Islet of Langerhans (tissue), 1 donor: ENCODE measurements at regions not wholly inside any gene's neighbourhood (a gene's known extent, or its start where the extent isn't known, plus 50 kb on each side); places are given as distances from the start of the nearest gene placed in this dataset.

ENCODE experiments used
- FAIRE-seq: peaks from one replicate; lab custom pipeline; 2011; peaks lifted over from hg19 to GRCh38; lab: Jason Lieb, UNC

DNA sequence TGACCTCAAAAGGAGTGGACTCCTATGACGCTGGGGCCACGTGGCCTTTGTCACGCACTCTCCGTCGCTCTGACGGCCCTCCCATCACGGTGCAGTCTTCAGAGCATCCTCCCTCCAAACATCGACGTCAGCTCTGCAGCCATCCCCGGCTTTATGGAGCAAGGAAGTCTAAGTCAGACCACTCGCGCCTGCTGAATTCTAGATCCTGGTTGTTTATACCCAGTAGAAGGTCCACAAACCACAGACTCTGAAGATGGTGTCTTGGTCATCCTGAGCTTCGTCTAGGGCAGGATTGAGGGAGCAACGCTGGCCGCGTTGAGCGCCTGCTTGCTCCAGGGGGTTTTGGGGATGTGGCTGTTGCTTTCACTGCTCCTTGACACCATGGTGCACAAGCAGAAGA, 228.0 kb upstream of the SALL3 start:
- no peak for FAIRE-seq

DNA sequence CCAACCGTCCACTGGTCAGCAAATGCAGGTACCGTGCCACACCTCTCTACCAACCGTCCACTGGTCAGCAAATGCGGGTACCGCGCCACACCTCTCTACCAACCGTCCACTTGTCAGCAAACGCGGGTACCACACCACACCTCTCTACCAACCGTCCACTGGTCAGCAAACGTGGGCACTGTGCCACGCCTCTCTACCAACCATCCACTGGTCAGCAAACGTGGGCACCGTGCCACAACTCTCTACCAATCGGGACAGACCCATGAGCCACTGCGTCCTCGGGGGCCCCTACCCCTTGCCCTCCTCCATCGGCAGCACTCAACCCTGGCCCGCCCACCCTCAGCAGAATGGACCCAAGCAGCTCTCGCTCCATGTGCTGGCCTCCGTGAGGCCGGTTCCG, 226.4 kb upstream of the SALL3 start:
- no peak for FAIRE-seq

DNA sequence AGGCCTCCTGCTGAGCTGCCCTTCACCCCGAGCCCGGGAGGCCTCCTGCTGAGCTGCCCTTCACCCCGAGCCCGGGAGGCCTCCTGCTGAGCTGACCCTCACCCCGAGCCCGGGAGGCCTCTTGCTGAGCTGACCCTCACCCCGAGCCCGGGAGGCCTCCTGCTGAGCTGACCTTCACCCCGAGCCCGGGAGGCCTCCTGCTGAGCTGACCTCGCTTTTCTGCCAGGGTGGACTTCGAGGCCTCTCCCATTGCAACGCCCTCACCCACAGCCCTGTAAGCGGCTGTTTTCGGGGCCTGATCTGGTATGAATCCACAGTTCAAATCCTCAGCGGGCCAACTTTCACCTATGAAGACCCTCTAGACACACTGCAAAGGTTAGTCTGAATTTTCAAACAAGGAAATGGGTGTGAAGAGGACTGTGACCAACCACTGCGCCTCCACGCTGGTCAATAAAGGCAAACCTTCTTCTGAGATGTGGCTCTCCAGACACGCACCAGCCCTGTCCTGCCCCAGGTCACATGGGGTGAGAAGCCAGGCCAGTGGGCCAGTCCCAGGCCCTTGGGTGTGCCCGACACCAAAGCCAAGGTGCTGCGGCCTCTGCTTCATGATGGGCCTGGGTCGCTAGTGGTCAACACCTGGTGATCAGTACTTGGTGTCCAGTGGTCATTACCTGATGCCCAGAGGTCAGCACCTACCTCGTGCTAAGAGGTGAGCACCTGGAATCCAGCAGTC, 225.1 kb upstream of the SALL3 start:
- FAIRE-seq = no peak

DNA sequence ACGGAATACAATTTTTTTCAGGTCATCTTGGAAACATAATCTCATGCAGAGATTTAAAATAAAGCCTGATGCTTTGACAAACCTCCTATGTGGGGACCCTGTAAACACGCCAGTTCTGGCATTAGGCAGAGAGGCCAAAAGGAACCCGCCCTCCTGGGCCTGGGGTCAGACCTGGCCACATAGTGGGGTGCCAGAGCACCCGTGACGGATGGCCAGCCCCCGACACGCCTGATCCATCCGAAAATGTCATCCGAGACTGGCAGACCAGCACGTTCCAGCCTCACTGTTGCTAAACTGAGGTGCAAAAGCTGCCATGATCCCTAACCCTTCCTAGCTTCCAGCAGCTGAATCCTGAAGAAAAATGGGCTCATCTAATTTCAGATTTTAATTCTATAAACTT, 222.6 kb upstream of the SALL3 start:
- FAIRE-seq = no peak

DNA sequence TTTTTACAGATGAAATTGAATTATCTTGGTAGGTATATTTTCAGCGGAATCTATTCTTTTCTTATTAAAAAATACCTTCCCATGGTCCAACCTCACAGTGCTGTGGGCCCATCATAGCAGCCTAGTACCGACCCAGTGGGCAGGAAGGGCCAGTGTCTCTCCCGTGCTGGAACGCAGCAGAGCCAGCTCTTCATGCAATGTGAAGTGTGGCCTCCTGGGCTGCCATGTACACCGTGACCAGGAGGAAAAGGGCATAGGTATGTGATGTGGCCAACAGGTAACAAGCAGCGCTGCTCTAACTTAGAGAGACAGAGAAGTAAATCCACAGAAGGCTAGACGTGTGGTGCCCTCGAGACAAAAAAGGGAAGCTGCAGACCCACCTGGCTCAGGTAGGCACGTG, 221.1 kb upstream of the SALL3 start:
- FAIRE-seq = no peak

DNA sequence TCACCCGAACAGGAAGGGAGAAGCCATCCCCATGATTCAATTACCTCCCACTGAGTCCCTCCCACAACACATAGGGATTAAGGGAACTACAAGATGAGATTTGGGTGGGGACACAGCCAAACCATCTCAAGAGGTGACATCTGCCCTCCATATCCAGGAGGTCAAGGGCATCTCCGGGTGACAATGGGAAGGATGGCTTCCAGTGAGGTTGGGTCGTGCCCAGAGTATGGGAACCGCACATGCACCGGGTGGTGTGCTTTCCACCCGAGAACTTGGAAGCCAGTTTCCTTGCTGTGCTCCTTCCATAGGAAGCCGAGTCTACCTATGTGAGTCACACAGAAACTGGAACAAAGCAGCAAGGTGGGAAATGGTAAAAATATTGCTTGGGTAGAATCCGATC, 216.9 kb upstream of the SALL3 start:
- no peak for FAIRE-seq

DNA sequence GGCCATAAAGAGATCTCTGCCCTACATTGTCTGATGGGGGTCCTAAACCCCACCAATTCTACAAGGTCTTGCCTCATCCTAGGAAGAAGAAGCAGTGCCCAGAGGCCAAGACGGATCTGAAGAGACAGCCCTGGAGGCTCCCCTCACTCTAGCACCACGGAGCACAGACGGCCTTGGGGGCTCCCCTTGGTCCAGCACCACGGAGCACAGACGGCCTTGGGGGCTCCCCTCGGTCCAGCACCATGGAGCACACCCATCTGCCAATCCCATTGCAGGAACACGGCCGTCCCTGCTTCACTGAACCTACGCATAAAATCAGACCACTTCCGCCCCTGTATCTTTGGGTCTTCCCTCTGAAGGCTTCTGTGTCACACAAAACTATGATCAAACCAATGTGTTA, 215.1 kb upstream of the SALL3 start:
- no peak for FAIRE-seq

DNA sequence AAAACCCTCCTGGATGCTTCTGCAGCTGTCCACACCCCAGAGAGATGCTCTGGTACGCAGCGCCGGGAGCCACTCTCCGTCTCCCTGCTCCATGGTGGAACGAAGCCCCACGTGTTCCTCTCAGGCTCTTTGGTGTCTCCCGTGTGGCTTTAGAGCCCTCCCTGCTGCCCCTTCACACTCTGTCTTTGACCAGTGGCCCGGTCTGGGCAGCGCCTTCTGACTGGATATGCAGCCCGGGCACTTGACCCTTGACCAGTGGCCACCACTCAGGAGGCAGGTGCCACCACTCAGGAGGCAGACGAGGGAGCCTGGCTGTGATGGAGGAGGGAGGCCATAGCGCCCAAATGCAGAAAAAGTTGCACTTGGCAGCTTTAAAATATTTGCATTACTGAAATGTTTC, 214.5 kb upstream of the SALL3 start:
- no peak for FAIRE-seq

DNA sequence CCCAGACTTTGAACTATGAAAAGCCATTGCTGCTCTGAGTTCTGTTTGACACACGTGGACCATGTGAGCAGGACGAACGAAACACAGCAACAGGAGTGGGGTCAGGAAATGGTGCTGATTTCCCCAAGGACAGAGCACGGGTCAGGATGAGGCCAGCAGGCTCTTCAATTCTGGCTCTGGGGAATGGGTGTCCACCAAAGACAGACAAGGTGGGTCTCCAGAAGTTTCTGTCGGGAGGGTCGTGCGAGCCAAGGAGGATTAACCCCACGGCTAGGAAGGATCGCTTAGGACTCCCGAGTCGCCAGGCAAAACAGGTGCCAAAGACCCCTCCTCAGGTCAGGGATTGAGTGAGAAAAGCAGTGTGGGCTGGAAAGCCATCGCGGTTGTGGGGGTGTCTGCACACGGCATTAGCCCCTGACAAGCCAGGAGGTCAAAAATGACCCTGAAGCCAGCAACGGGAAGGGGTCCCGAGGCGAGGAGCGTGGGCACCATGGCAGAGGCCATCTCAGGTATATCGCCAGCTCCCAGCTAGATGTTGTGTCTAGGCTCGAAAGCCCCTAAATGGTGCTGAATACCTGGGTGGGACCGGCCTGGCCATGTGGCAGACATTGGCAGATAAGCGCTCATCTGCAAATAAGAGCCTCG, 213.9 kb upstream of the SALL3 start:
- FAIRE-seq = no peak

DNA sequence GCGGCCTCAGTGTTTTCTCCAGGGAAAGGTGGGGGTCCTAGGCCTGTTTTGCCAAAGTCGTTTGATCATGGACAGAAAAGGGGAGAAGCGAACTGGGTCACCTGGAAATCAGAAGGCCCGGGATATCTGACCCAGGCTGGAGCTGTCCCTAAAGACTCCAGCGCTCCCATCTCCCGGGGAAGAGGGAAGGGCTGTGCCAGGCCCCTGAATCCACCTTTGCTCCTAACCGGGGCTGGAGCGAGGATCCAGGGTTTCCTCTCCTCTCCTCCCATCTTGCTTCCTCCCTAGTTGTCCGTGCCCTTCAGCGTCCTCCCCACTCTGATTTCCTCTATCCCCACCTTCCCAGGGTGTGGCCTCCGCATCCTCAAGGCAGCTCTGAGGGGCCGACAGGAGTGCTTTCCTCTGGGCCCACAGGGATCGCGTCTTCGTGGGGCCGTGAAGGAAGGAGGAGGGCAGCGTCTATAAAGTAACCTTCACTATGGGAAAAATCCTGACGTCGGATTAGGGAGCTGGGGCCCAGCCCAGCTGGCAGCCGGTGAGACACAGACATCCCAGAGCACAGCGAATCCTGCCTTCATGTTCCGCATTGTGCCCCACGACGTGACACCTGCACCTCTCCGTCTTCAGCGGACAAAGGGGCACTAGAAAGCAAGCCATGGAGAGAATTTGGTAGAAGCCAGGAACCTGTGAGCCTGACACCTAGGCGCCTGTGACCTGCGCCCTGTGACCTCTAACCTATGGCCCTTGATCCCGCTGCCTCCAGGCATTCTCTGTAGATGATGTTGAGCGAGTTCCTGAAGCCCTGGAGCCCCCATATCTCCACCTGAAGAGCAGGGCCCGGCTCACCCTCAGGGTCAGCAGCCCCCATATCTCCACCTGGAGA, 212.7 kb upstream of the SALL3 start:
- FAIRE-seq = no peak

DNA sequence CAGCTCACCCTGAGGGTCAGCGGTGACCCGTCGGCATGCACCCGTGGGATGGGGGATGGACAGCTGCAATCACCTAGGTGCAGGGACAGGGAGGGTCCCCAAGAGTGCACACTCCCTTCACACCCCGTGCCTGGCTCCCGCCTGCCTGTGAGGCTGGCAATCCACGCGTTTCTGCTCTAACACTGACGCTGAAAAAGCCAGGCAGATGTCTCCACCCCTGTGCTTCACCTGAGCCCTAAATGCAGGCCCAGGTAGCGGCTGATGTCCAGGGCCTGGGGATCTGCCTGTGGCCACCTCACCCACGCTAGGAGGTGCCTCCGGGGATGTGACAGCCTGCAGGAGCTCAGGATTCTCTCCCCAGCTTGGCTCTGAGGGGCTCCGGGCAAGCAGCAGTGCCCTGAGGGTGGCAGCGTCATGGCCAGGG, 212.0 kb upstream of the SALL3 start:
- no peak for FAIRE-seq

DNA sequence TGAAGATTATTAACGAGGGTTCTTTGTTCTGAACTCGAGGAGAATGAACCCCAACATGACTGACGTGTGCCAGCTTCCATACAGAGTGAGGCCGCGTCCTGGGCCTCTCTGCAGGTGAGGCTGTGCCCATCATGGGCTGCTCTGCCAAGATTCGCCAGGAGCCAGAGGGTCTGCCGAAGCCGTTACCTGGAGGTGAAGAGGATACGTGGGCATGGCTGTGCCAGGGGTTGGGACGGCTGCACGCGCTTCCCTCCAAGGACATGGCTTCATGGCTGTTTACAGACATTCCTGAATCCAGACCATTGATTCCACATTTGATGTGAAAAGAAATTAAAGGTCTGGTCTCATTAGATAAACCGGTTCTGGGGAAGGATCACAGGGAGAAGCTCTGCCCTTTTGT, 211.4 kb upstream of the SALL3 start:
- no peak for FAIRE-seq

DNA sequence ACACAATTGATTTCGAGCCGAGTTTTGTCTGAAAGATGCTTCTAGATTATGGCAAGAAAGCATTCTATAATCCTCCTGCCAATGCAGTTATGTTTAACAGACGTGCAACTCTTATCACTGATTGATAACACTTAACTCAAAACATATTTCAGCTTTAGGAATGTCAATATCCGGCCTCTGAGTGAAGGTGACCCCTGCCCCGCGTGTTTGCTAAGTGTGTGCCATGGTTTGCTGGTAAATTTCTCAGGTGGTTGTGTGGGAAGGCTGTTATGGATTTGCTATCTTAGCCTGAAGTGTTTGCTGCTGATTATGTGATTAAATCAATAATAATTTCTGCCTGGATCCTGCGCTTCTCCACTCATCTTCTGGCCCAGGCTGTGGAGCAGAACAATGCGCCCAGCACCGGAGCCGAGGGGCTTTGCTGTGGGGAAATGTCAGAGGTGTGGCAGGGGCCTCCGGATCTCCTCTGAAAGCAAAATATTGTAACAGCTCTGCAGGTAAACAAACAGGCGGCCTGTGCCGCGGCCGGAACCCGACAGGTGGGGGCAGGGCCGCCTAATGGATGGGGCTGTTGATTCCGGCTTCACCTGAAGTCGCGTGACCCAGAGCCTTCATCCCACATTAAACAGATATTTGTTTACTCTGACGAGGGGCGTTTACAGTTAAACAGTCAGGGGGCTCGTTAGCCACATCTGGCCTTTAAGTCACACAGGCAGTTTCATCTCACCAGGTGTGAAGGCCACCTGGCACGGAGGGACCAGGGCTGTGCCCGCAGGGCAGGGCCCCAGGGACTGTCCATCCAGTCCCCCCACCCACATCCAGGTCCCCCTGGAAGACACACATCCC, 210.7 kb upstream of the SALL3 start:
- no peak for FAIRE-seq

DNA sequence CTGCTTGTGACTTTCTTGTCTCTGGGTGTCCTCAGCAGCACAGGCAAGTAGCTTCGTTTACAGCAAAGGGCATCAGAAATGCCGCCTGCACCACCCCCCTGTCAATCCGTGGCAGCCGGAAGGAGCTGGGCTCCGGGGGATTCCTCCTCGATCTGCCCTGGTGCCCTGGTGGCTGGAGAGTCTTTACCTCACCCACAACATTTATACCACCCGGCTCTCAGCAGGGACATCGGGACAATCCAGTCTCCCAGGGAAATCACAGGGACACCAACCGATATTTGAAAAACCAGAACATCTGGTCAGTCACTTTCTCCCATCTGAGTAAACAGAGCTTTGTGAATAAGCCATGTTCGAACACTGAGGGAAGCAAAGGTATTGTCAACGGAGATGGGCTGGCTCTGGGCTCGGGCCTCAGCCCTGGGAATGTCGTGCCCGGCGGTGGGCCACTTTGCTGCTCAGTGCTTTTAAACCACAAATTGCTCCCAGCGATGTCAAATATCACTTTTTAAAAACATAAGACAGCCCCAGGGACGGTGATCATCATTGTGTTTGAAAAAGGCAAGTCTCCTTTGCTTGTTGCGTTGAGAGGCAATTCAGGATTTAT, 210.0 kb upstream of the SALL3 start:
- FAIRE-seq = no peak

DNA sequence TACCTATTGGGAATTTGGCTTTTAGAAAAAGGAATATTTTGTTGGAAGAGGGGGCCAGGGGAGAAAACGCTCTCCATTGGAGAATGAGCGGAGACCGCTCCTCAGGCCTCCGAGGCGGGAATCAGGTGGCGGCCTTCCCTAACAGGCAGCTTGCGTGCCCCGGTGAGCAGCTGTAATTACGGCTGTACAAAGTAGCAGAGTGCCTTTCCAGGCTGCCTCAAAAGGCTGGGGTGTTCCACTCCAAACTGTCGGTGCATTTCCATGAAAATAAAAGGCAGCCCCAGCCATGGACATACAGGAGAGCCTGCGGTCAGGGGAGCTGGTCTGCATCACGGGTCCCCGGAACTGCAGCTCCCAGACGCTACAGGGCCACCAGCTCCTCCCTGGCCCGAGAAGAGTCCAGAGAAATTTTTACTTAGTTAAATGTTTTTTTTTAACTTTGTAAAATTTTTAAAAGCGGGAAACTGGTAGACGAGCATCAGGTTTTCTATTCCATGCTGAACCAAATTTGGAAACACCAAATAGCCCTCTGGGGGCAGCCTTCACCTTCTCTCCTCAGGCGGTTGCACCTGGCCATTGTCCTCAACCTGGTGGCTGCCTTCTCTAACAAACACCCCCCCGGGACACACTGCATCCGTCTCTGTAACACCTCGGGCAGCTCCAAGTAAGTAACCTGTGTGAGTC, 209.3 kb upstream of the SALL3 start:
- no peak for FAIRE-seq

DNA sequence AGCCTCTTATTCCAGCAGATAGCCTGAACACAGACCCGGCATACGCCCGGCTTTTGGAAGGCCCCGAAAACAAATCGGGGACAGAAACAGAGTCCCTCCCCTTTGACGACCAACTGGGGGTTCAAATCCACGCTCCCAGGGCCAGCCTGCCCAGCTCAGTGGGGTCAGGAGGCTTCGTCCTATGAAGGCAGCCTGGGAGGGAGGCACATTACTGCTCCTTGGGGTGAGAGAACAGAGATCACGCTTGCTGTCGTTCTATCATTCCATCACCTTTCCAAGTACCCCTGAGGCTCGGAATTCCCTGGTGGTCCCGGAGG, 208.8 kb upstream of the SALL3 start:
- FAIRE-seq = no peak

DNA sequence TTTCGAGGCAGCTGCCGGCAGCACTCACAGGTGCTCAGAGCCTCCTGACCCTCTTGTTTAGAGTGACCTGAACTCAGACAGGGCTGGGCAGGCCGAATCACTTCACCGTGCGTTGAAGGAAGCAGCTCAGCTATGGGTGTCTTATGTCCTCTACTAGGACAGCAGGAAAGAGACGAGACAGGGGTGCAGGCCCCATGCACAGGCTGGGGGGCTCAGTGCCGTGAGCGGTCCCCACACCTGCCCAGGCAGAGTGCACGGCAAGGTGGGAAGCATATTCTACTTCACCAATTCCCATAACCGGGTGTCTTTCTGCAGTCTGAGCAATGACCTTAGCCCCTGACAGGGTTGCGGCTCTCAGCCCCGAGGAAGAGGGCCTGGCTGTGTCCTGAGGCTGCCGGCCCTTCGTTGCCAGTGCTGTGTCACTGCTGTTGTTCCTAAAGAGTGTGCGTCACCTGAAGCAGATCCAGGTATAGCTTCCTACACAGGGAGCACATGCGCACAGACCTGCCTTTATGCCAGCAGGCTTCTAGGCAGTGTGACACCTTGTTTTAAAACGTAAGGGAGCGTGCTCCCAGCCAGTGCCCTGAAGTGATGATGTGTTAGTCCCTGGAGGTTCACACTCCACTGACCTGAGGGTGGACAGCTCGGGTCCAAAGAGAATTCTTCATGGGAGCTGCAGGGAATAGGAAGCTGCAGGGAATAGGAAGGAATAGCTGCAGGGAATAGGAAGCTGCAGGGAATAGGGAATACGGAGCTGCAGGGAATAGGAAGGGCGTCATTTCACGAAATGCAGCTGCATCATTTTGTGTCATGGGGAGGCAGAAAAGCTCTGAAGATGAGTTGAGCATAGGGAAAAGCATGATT, 207.9 kb upstream of the SALL3 start:
- FAIRE-seq = no peak

DNA sequence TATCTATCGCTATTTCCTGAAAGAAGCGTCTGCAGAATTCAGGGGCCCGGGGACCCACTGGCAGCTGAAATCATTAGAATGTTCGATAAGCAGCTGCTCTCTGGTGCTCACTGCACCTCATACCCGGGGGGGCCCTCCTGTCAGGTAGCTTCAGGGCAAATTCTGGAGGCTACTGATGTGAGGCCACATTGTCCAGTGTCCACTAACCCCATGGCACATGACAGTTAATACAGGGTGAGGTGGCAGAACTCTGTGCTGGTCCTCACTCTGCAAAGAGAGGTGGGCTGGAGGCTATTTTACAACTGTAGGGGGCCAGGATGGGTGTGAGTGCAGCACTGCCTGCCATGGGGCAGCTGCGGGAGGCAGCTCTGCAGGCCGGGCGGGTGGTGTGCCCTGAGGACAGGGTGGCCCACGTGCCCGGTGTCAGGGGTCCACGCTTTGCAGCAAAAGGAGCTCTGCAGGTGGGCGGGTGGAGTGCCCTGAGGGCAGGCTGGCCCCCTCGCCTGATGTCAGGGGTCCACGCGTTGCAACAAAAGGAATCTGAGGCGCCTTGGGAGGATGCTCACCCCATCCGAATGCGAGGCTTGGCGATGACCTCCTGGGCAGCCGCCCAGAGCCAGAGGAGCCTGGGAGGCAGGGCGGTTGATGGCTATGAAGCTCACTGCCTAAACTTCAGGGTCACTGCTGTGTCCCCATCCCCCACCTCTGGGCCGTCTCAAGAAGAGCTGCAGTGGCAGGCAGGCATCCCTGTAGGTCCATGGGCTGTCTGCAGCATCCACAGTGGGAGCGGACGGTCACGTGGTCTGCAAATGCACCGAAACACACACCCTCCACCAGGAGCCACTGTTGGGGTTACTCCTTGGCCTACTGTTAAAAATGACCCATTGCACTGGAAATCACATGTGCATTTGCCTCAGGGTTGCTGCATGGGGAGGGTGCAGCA, 207.0 kb upstream of the SALL3 start:
- FAIRE-seq = no peak

DNA sequence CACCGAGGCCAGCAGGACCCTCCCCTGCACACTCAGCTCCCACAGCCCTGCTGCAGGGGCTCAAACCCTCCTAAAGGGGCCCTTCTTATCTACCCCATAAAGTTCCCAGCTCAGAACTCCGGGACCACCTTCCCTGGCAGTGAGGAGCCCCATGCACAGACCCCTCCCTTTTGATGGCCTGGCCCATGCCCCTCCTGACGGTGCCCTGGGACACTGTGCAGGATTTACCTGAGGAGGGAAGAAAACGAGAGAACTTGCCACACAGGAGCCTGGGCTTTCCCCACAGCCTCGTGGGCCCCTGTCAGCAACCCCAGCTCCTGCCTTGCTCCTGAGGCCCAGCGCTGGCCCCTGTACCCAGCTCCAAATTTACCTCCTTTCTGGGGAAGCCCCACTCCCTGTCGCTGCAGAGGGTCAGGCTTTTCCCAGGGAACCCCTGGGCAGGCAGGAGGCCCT, 206.3 kb upstream of the SALL3 start:
- FAIRE-seq = no peak
